Muscle of leg (tissue), 3 donors: ENCODE measurements at regions not wholly inside any gene's neighbourhood (a gene's known extent, or its start where the extent isn't known, plus 50 kb on each side); places are given as distances from the start of the nearest gene placed in this dataset.
"Not testable (repeated sequence)": the region's sequence is repeated elsewhere in the genome, so short reads cannot be mapped to it uniquely, and the experiment has no call there.

ENCODE experiments used
- DNase-seq: peaks from one replicate; pipeline ENCODE4 v3.0.0; 2013
- H3K27ac ChIP-seq: one replicate; pipeline ENCODE4 v1.5.1; 2013; ENCODE audit warnings: mild to moderate bottlenecking, low read length, control low read depth
- H3K27me3 ChIP-seq: one replicate; pipeline ENCODE4 v1.6.1; 2013; ENCODE audit warnings: low read length; ENCODE audit not compliant: control insufficient read depth, insufficient read depth
- H3K36me3 ChIP-seq: one replicate; pipeline ENCODE4 v1.6.1; 2013; ENCODE audit warnings: low read length; ENCODE audit not compliant: control insufficient read depth, insufficient read depth
- H3K4me1 ChIP-seq: one replicate; pipeline ENCODE4 v1.6.1; 2013; ENCODE audit warnings: low read length; ENCODE audit not compliant: control insufficient read depth, insufficient read depth
- H3K4me3 ChIP-seq: one replicate; pipeline ENCODE4 v1.5.1; 2013; ENCODE audit warnings: low read length, control low read depth
- H3K9me3 ChIP-seq: replicated peaks from 2 replicates; pipeline ENCODE4 v1.6.1; 2013; ENCODE audit warnings: low read depth, low read length; ENCODE audit not compliant: control insufficient read depth
- WGBS: methylation state at CpG from one replicate; pipeline ENCODE4 v1.1.5; 2013; ENCODE audit warnings: missing lambda C conversion rate; ENCODE audit not compliant: insufficient coverage; 5-methylcytosine and 5-hydroxymethylcytosine counted together

DNA sequence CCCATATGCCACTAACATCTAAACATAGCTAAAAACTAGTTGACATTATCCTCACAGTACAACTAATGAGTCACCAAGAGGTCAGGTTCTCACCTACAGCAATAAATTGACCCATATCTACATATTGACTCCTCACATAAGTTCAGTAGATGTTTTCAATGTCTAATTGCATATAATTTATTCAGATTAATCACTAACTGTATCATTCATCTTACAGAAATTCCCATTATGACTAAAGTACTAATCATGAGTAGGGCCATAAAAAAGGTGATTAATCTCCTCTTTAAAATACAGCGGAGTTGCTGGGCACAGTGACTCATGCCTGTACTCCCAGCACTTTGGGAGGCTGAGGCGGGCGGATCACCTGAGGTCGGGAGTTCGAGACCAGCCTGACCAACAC lies 82.4 kb upstream of the ST3GAL6 start:
- H3K36me3 ChIP-seq: no peaks in the 10 kb centered on the region
- H3K4me1 ChIP-seq: no peaks in the 10 kb centered on the region
- peaks cover 2% of the 10 kb centered on the region for H3K9me3 ChIP-seq
- H3K27me3 ChIP-seq: no peaks in the 10 kb centered on the region
- no peak overlapping the region for H3K4me3 ChIP-seq
- no peak overlapping the region for H3K27ac ChIP-seq
- DNase-seq: no peak
- WGBS: 92% methylated on average over 4 of the region's 5 CpGs

DNA sequence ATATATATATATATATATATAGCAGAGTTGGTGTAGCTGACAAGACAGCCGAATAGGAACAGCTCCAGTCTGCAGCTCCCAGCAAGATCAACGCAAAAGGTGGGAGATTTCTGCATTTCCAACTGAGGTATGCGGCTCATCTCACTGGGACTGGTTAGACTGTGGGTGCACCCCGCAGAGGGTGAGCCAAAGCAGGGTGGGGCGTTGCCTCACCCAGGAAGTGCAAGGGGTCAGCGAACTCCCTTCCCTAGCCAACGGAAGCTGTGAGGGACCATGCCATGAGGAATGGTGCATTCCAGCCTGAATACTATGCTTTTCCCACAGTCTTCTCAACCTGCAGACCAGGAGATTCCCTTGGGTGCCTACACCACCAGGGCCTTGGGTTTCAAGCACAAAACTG lies 81.7 kb upstream of the ST3GAL6 start:
- Histone ChIP-seq H3K27ac (no peak overlapping the region), H3K27me3 (no peaks in the 10 kb centered on the region), H3K36me3 (no peaks in the 10 kb centered on the region), H3K4me3 (no peak overlapping the region), H3K4me1 (no peaks in the 10 kb centered on the region), H3K9me3 (peaks cover 2% of the 10 kb centered on the region)
- 87% methylated on average over 5 of the region's 7 CpGs for WGBS
- no peak for DNase-seq

DNA sequence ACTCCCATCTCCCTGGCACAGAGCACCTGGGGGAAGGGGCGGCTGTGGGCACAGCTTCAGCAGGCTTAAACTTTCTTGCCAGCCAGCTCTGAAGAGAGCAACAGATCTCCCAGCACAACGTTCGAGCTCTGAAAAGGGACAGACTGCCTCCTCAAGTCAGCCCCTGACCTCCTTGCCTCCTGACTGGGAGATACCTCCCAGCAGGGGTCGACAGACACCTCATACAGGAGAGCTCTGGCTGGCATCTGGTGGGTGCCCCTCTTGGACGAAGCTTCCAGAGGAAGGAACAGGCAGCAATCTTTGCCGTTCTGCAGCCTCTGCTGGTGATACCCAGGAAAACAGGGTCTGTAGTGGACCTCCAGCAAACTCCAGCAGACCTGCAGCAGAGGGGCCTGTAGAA lies 80.7 kb upstream of the ST3GAL6 start:
- 73% methylated on average over 5 of the region's 6 CpGs for WGBS

DNA sequence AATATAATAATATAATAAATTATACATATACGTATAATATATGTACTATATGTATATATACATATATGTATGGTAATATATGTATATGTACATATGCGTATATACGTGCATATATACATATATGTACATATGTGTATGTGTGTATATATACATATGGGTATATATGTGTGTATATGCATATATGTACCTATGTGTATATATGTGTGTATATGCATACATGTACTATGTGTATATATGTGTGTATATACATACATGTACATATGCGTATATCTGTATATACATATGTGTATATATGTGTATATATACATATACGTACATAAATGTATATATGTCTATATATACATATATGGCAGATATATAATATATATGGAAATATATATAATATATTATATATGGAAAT lies 74.8 kb upstream of the ST3GAL6 start:
- no peaks in the 10 kb centered on the region for H3K4me1 ChIP-seq
- H3K36me3 ChIP-seq: no peaks in the 10 kb centered on the region
- no peak overlapping the region for H3K27ac ChIP-seq
- no peaks in the 10 kb centered on the region for H3K9me3 ChIP-seq
- no peaks in the 10 kb centered on the region for H3K27me3 ChIP-seq
- no CpG with 5 or more reads among the region's 5 CpGs for WGBS
- no peak for DNase-seq
- no peak overlapping the region for H3K4me3 ChIP-seq

More for the DNA sequence above, 80.7 kb upstream of the ST3GAL6 start:
- H3K36me3 ChIP-seq, H3K4me3 ChIP-seq, H3K27ac ChIP-seq, DNase-seq, H3K4me1 ChIP-seq, H3K9me3 ChIP-seq, H3K27me3 ChIP-seq: not testable (repeated sequence)

DNA sequence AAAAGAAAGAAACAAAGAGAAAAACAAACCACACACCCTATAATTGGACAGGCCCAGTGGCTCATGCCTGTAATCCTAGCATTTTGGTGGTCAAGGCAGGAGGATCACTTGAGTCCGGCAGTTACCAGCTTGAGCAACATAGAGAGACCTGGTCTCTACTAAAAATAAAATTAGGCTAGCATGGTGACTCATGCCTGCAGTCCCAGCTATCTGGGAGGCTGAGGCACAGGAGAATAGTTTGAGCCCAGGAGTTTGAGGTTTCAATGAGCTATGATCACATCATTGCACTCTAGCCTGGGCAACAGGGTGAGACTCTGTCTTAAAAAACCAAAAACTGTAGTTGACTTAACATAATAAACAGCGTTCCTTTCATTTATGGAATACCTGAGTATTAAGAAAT lies 72.3 kb upstream of the ST3GAL6 start:
- Histone ChIP-seq H3K27me3 (no peaks in the 10 kb centered on the region), H3K4me3 (no peak overlapping the region), H3K36me3 (no peaks in the 10 kb centered on the region), H3K27ac (no peak overlapping the region), H3K9me3 (no peaks in the 10 kb centered on the region), H3K4me1 (no peaks in the 10 kb centered on the region)
- DNase-seq: no peak
- no CpG with 5 or more reads among the region's 2 CpGs for WGBS

DNA sequence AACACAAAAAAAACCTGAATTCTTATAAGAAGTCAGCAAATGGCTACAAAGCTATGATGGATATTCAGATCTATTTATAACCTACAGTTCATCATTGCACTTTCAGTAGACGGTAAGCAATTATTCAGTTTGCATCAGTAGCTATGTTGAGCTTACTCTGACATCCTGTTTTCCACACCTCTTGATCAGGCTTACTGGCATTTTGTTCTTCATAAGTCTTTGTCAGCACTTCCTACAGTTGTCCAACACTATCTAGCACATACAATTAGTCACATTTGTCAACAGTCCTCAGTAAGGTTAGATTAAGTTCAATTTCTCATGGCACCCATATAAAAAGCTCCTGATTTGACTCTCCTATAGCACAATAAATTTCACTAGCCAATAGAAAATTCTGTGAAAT lies 71.2 kb upstream of the ST3GAL6 start:
- Histone ChIP-seq H3K9me3 (no peaks in the 10 kb centered on the region), H3K4me1 (no peaks in the 10 kb centered on the region), H3K27ac (no peak overlapping the region), H3K4me3 (no peak overlapping the region), H3K36me3 (no peaks in the 10 kb centered on the region), H3K27me3 (no peaks in the 10 kb centered on the region)
- no peak for DNase-seq
- 50% methylated on average over 1 of the region's 1 CpG for WGBS

DNA sequence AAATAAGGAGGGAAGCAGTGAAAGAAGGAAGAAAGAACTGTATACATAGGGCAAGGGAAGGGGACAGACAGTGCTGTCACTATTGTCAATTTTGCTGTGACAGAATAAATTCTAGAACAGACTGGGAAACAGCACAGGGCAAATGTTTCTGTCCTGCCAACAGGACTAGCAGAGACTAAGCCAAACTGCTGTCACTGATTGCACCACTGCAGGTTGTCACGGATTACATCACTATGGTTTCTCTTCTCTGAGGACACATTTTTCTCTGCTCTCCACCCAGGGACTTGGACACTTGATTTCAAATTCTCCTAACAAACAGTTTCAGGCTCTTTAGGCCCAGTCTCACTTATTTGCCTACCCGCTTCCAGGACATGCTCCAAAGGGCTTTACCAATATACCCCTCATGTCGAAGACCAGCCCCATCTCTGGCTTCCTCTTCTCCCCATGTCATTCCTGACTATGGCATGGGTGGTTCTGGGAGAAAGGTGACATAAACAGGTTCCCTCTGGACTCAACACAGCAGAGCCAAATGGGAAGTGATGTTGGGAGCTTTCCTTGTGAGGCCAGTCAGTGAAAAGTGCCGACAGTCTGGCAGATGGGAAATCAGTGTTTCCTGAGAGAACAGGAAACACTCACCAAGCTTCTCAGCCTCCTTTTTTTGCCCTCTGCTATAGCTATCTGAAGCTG lies 70.2 kb upstream of the ST3GAL6 start:
- DNase-seq: peak; percentile 14
- Histone ChIP-seq H3K9me3 (no peaks in the 10 kb centered on the region), H3K36me3 (no peaks in the 10 kb centered on the region), H3K27ac (no peak overlapping the region), H3K27me3 (no peaks in the 10 kb centered on the region), H3K4me3 (no peak overlapping the region), H3K4me1 (no peaks in the 10 kb centered on the region)
- WGBS: 61% methylated on average over 2 of the region's 4 CpGs

DNA sequence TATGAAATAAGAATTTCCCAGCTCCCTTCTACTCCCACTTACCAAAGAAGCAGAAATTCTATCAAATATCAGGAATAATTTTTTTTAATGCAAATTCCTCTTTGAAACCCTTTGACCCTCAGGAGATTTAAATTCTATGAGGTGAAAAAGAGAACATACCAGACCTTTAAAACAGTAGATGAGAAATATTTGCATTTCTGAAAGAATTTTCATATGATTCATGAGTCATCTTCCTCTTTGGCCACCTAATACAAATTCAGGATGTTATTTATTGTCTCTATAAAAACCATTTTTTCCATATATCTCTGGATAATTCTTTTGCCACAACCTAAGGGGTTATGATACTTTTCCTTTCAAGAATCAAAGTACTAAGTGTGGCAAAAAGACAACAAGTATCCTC lies 67.3 kb upstream of the ST3GAL6 start:
- no peaks in the 10 kb centered on the region for H3K9me3 ChIP-seq

DNA sequence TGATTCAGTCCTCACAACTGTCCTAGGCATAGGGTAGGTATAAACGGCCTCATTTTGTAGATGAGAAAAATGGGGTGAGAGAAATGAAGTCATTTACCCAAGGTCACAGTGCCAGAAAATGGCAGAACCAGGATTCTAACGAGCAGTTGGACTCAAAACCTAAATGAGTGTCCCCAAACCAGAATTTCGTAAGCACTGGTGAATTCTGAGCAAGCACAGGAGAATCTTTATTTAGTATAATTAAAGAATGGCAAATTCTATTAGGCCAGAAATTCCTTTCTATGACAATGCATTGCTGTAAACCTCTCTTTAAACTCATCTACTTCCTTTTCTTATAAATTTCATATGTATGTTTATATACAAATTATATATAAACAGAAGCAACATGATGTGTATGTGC lies 66.8 kb upstream of the ST3GAL6 start:
- H3K36me3 ChIP-seq, DNase-seq, H3K27ac ChIP-seq, H3K4me3 ChIP-seq, H3K27me3 ChIP-seq, H3K4me1 ChIP-seq, H3K9me3 ChIP-seq: not testable (repeated sequence)
- WGBS: 80% methylated on average over 1 of the region's 3 CpGs

More for the DNA sequence above, 67.3 kb upstream of the ST3GAL6 start:
- Histone ChIP-seq H3K36me3 (no peaks in the 10 kb centered on the region), H3K27me3 (no peaks in the 10 kb centered on the region), H3K4me1 (no peaks in the 10 kb centered on the region), H3K27ac (no peak overlapping the region), H3K4me3 (no peak overlapping the region)
- DNase-seq: no peak

DNA sequence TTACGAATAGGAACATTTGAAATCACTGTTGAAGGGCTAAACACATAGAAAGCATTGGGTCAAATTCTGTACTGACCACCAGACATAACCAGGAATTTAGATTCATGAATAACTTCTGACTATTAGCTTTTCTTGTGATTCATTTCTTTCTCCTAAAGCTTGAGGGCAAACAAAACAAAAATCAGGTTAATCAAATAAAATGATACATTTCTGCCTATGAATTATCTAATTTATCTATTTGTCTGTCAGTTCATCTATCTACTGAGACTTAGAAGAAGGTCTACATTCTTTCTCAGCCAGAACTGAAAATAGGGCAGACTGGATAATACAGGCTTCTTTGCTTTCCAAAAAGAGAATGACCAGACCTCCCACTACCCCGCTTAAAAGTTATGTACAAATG lies 65.9 kb upstream of the ST3GAL6 start:
- H3K27me3 ChIP-seq: no peaks in the 10 kb centered on the region
- WGBS: no CpG with 5 or more reads among the region's 2 CpGs
- H3K4me1 ChIP-seq: no peaks in the 10 kb centered on the region
- no peaks in the 10 kb centered on the region for H3K36me3 ChIP-seq
- H3K9me3 ChIP-seq: no peaks in the 10 kb centered on the region
- H3K27ac ChIP-seq: no peak overlapping the region
- no peak overlapping the region for H3K4me3 ChIP-seq
- DNase-seq: no peak

DNA sequence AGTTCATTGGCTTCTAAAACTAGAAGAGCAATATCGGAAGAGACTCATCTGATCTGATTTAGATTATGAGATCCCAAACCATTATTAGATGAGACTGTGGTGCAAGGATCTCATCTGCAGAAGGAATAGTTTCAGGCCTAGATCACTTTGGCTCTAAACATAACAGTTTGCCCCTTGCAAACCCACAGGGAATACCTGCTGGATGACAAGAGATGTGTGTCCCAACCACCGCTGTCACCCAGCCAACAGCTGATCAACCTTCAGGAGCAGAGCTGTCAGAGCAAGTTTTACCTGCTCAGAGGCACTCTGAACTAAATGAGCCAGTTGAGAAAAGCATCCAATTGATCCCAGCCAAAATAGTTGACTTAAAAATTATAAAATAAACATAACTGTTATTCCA lies 64.0 kb upstream of the ST3GAL6 start:
- H3K4me3 ChIP-seq: no peak overlapping the region

More for the DNA sequence above, 64.0 kb upstream of the ST3GAL6 start:
- H3K36me3 ChIP-seq: no peaks in the 10 kb centered on the region
- no peaks in the 10 kb centered on the region for H3K9me3 ChIP-seq
- no peak for DNase-seq
- no peak overlapping the region for H3K27ac ChIP-seq
- 83% methylated on average over 2 of the region's 2 CpGs for WGBS
- H3K4me1 ChIP-seq: no peaks in the 10 kb centered on the region
- H3K27me3 ChIP-seq: no peaks in the 10 kb centered on the region
